Jurkat, Clone E6-1 (cell line): ENCODE measurements at regions not wholly inside any gene's neighbourhood (a gene's known extent, or its start where the extent isn't known, plus 50 kb on each side); places are given as distances from the start of the nearest gene placed in this dataset.
A peak's percentile ranks its signal among the peaks of the same experiment; 100 is the strongest.
"Not testable (repeated sequence)": the region's sequence is repeated elsewhere in the genome, so short reads cannot be mapped to it uniquely, and the experiment has no call there.

Experiments
- DNase-seq: peaks from one replicate; pipeline ENCODE4 v3.0.0-alpha.2; 2011; ENCODE audit warnings: low read depth, low spot score
- H3K4me3 ChIP-seq: 2 replicates; pipeline ENCODE4 v1.5.1; 2011; ENCODE audit warnings: mild to moderate bottlenecking, low read length, control low read depth, moderate library complexity

DNA sequence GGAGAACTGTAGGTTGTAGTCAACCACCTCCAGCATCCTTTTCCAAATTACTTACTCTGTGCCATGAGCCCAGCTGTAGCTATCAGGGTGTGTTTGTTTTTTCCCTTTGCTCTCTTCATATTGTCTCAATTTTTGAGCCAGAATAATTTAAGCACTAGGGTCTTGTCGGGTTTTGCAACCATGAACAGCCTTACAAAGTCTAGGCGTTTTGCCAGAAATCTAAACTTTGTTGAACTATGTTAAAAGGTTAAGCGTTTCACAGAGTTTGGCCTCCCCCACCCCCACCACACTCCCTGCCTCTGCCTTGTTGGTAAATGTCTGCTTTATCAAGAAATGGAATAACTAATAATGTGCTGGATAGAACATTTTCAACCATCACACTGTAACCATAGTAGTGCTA is 190.6 kb upstream of the TTC29 start:
- no peak overlapping the region for H3K4me3 ChIP-seq
- no peak for DNase-seq

DNA sequence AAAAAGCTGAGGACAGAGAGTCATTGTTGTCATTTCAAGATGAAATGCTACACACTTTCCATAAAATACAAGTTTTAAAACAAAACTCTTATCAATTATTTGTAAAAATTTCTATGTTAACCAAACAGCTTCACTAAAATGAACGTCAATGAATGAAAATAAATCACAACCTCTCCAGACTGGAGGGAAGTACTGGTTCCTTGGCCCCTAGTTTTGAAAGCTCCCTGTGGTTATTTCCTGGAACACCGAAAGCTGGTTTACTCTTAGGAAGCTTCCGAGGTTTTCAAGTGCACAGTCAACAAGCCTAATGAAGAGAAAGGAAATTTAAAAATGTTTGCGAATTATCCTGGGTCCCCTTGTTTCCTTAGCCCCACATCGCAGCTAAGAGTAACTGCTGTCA is 191.1 kb upstream of the TTC29 start:
- no peak for DNase-seq
- H3K4me3 ChIP-seq: no peak overlapping the region

DNA sequence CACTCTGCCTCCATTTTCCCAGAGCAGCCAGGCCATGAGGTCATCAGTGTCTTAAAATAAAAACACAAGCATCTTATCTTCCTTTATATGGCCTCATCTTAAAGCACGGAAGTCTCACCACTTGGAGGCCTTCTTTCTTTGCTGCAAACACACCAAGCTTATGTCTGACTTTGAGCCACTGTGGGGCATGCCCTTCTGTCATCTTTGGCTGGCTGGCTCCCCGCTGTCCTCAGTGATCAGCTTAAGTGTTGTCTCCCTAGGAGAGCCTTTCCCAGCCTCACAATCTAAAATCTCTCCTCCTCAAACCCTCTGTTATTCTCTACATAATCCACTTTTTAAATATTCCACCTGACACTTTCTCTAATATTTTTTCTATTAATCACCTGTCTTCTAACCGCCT is 191.6 kb upstream of the TTC29 start:
- H3K4me3 ChIP-seq: no peak overlapping the region
- DNase-seq: no peak

DNA sequence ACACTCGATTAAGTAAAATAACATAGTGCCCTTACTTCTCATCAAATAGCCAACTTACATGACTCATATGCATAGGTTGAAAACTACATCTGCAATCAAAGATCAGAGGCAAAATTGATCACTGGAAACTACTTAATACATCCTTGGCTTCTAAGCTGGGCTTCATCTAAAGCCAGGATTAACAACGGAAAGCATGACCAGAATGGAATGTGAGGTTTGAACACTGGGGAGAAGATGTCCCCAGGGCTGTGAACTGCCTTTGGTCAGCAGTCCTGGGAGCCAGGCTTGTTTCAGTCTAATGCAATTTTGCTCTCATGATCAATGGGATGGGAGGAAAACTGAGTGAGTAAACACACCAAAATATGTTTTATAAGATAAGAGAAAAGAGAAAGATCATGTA is 192.5 kb upstream of the TTC29 start:
- DNase-seq: no peak
- H3K4me3 ChIP-seq: no peak overlapping the region

DNA sequence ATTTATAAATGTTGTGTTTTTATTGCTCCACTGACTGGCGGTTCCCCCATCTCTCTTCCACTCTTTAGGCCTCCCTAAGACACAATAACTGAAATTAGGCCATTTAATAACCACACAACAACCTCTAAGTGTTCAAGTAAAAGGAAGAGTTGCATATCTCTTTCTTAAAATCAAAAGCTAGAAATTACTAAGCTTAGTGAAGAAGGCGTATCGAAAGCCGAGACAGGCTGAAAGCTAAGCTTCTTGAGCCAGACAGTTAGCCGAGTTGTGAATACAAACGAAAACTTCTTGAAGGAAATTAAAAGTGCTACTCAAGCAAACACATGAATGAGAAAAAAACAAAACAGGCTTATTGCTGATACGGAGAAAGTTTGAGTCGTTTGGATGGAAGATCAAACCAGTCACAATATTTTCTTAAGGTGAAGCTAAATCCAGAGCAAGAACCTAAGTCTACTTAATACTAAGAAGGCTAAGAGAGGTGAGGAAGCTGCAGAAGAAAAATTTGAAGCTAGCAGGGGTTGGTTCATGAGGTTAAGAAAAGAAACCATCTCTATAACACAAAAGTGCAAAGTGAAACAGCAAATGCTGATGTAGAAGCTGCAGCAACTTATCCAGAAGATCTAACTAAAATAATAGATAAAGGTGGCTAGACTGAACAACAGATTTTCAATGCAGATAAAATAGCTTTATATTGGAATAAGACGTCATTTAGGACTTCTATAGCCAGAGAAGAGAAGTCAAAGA is 194.0 kb upstream of the TTC29 start:
- no peak for DNase-seq
- no peak overlapping the region for H3K4me3 ChIP-seq

DNA sequence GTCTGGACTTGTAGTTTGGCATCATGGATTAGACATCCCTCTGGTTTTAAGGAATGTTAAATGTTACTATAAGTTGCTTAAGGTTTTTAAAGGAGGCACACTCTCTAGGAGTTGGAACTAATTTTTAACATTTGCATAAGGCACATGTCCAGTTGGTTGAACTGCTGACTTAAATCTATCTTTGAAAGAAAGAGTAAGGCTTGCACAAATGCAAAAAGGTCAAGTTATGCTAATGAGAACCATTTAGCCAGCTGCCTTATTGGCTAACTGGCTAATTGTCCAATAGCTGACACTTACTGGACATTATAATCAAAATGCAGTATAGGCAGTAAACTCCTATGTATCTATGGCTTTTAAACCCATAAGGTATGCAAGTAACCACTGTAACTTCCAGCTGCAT is 206.1 kb upstream of the TTC29 start:
- H3K4me3 ChIP-seq: no peak overlapping the region
- DNase-seq: no peak

DNA sequence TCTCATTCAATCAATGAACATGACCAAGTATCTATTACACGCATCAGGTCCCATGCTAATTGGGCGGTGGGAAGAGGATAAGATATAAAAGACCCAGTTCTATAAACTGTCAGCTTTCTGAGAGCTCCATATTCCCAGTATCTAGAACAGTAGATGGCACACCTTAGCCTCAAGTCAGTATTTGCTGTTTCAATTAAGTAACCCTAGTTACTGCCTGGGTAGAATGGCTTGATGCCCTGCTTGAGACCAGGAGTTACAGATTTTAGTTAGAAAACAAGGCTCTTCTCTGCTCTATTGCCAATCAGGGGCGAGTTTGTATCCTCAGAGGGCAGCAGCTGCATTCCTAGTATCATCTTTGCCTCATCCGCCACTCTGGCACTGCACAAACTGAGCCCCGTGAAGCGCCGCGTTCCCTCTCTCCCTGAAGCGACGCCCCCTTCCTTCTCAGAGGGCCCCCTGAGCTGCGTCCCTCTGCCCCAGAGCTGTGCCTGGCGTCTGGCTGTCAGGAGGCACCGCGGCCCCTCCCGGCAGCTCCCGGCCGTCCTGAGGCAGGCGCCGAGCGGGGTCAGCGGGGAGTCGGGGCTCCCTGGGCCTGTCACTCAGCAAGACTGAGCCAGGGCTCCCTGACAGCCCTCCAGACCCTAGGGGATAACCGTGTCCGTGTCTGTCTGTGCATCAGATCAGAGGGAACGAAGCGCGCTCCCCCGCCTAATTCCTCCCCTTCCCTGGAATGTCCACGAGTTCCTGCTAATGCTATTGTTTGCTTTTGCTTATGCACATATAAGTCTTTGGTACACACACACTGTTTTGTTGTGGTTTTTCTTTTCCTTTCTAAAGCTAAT is 212.4 kb upstream of the TTC29 start:
- DNase-seq: no peak
- no peak overlapping the region for H3K4me3 ChIP-seq

DNA sequence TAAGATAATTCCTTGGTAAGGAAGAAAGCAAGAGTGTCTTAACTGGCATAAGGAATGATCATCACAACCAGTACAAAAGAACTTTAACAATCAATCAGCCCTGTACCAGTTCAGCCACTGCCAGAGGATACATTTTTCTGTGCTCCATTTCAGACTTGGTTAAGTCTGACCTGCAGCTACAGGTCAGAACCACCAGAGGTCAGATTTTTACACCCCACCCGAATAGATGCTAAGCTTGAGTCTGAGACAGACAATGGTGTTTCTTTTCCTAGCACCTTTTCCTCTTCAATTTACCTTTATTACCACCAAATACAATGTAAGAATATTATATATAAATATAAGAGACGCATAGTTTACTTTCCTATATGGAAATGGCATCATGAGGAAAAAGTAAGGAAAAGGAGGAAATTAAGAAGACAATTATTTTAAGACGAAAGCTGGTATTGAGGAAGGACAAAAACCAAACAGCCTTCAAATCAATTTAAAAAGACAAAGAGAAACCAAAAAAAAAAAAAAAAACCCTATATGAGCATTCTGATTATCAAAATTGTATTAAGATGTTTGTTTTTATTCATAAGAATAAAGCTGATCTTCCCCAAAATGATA is 215.3 kb upstream of the TTC29 start:
- peak; percentile 26 for DNase-seq
- H3K4me3 ChIP-seq: no peak overlapping the region

DNA sequence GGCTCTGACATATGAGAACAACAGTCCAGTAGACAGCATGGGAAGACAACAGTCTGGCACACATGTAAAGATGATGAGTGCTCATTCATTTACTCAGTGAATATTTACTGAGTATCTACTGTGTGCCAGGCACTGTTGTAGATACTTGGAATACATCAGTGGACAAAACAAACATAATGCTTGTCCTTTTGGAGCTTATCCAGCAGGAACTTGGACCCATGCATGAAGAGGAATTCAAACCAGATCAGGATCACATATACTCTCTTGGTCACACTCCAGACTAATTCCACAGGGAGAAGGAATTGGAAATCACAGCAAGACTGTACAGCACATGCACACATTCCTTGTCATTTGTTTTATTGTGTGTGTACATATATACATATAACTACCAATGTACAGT is 217.6 kb upstream of the TTC29 start:
- no peak for DNase-seq

DNA sequence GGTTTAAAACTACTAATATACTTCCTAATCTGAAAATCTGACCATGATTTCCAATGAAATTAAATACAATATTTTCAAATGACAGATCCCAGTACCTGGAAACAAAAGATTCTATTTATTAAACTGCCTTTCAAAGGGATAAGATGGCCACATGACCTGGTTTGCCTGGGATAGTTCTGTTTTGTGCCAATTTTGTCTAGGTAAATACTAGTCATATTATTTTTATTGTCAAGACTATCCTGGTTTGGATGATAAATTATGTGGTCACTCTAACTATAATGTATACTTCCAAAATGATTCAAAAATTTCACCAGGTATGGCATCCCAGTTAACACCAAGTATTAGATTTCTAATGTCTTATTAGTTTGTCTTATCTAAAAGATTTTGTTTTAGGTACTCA is 222.5 kb upstream of the TTC29 start:
- H3K4me3 ChIP-seq, DNase-seq: not testable (repeated sequence)

More for the DNA sequence above, 217.6 kb upstream of the TTC29 start:
- H3K4me3 ChIP-seq: no peak overlapping the region

DNA sequence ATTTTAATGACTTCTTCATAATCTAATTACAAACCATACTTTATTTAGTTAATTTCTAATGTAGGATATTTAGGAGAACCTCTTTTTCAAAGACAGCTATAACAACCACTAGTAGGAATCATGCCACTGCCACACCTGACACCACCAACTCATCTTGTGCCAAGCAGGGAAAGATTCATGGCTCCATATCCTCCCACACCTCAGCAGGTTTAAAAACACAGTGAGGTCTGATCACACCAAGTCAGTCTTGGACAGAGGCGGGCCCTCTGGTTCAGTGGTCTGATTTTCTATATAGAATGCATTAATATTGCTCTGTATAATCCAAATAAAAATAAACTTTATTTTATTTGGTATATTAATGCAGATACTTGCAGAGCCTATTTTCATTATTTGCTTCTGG is 227.7 kb upstream of the TTC29 start:
- H3K4me3 ChIP-seq: no peak overlapping the region
- no peak for DNase-seq

DNA sequence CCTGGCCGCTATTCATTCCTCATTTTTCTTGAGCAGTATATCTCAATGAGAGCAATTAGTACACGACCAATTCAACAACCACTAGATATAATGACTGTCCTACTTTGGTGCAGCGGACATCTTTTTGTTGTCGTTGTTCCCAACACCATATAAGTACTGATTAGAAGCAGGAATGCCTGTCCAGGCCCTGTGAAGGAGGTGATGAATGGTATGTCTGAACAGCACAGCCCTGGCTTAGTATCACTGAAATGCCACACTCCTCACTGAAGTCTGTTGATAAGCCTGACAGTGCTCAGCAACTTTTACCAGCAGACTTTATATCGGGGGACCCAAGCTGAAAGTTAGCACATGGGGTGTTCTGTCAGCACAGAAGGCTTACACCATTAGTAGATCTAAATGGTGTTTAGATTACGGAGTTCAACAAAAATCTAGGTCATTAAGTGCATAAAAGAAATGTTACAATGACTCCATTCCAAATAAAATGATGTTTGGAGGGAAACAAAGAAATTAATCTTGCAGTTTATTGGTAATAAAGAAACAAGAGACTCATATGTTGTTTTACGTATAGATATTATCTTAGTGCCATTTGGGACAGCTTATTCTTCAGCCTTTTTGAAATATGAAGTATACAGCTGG is 228.3 kb upstream of the TTC29 start:
- H3K4me3 ChIP-seq: no peak overlapping the region
- no peak for DNase-seq

DNA sequence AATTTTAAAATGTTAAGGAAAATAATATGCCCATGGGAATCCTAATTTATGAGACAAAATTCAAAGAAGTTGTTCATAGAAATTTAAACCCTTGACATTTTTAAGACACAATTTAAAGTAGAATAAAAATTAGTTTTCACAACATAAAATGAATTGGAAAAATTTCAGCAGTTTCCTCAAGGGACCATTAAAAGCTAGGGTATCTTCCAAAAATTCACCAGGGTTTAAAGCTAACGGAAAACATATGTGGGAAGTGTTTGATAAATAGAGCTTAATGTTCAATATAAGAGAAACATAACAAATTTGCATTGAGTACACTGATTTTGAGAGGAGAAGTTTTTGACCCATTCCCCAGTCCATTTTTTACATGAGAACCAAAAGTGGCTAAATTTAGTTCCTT is 228.9 kb upstream of the TTC29 start:
- DNase-seq: no peak
- no peak overlapping the region for H3K4me3 ChIP-seq

DNA sequence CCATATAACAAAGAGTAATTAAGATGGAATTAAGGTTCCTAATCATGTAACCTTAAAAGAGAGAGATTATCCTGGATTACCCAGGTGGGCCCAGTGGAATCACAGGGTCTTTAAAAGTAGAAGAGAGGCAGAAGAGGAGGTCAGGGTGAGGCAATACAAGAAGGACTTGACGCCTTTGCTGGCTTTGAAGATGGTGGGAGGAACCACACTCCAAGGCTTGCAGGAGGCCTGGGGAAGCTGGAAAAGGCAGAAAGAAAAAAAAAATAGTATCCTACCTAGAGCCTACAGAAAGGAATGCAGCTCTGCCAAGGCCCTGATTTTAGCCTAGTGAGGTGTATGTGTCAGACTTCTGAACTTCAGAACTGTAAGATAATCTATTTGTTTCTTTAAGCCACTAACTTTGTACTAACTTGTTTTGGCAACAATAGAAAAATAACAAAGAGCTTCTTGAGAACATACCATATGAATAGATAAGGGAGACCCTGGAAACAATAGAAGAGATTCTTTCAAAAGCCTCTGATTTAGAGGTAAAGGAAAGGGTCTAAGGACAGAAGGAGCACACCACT is 229.9 kb upstream of the TTC29 start:
- no peak overlapping the region for H3K4me3 ChIP-seq
- no peak for DNase-seq

DNA sequence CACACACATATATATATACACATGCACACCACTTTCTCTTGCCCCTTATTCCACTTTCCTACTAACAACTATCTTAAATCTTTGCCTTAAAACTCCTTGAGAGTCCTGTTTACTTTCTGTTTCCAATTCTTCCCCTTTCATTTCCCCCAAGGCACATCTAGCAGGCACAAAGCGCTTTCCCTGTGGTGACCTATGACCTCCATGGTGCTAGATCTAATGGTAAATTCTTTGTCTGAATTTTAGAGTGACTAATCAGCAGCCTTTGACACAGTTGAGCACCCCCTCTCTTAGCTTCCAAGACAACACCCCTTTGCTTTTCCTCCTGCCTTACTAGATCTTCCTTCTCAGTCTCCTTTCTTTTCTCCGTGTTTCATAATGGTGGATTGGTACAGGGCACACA is 236.4 kb upstream of the TTC29 start:
- no peak for DNase-seq

DNA sequence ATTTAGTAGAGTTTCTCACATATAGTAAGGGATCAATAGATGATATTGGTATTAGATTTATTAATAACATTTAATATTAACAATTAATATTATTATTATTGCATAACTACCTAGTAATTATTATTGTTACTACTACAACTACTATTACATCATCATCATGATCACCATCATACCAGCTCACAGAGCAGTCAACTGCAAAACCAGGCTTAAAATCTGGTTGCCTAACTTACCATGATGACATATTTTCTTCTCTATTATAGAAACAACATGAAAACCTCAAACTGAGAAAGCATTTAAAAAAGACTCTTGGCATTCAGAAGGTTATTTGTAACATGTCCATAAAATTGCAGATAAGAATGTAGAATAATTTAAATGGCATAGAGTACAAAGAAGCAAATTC is 247.0 kb upstream of the TTC29 start:
- DNase-seq: no peak
- no peak overlapping the region for H3K4me3 ChIP-seq

More for the DNA sequence above, 236.4 kb upstream of the TTC29 start:
- H3K4me3 ChIP-seq: no peak overlapping the region

DNA sequence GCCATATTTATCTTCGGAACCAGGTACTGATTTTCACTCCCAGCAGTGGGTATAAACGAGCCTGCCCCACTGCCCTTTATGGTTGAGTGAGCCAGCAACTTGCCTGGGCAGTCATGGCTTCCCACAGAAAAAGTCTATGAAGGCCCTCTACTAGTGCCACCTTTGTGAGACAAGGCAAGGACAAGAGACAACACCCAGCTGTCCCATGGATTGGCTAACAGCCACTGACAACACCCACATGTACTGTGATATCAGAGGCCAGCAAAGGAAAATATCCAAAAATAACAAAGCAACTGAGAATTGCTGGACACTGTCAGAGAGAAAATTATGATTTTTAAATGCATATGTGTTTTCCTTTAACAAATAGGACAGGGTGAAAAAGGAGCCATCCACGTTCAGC is 248.4 kb upstream of the TTC29 start:
- no peak for DNase-seq

DNA sequence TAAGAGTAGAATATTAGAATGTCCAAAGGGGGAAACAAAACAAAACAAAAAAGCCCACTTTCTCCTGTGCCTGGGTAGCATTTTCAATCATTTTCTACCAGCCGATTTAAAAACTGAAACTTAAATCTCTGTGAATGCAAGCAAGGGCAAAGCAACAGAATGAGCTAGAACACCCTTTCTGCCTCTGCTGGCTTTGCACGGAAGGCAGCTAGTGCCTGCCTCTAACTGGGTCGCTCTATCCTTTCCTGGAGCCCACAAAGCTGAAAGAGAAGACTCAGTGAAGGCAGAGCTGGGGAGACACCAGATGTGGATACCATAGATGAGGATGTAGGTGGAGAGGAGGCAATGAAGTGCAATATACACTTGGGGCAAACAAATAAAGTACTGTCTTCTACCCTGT is 248.9 kb upstream of the TTC29 start:
- no peak overlapping the region for H3K4me3 ChIP-seq
- no peak for DNase-seq

More for the DNA sequence above, 248.4 kb upstream of the TTC29 start:
- H3K4me3 ChIP-seq: no peak overlapping the region

DNA sequence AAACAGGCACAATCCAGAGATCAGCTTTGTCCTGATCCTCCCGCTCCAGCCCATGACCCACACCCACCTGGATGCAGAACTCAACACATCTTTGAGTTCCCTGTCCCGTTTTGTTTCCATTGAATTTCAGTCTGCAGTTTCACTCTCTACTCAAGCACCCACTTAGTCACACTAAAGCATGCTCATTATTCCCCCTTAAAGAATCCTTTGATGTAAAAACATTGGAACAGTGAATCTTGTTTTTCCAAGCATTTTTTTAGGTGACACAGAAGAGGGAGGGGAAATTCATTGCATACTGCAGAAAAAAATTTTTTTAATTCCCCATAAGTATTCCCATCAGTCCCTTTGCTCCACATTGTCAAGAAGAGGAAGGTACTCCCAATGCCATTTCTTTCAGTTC is 249.7 kb upstream of the TTC29 start:
- no peak for DNase-seq
- no peak overlapping the region for H3K4me3 ChIP-seq
